Iris pigment epithelial cell (primary cell): ENCODE measurements at regions not wholly inside any gene's neighbourhood (a gene's known extent, or its start where the extent isn't known, plus 50 kb on each side); places are given as distances from the start of the nearest gene placed in this dataset.
A peak's percentile ranks its signal among the peaks of the same experiment; 100 is the strongest.
"Not testable (repeated sequence)": the region's sequence is repeated elsewhere in the genome, so short reads cannot be mapped to it uniquely, and the experiment has no call there.

Experiments used
- DNase-seq: peaks from one replicate; pipeline ENCODE4 v3.0.0-alpha.2; 2011; ENCODE audit warnings: low read depth

DNA sequence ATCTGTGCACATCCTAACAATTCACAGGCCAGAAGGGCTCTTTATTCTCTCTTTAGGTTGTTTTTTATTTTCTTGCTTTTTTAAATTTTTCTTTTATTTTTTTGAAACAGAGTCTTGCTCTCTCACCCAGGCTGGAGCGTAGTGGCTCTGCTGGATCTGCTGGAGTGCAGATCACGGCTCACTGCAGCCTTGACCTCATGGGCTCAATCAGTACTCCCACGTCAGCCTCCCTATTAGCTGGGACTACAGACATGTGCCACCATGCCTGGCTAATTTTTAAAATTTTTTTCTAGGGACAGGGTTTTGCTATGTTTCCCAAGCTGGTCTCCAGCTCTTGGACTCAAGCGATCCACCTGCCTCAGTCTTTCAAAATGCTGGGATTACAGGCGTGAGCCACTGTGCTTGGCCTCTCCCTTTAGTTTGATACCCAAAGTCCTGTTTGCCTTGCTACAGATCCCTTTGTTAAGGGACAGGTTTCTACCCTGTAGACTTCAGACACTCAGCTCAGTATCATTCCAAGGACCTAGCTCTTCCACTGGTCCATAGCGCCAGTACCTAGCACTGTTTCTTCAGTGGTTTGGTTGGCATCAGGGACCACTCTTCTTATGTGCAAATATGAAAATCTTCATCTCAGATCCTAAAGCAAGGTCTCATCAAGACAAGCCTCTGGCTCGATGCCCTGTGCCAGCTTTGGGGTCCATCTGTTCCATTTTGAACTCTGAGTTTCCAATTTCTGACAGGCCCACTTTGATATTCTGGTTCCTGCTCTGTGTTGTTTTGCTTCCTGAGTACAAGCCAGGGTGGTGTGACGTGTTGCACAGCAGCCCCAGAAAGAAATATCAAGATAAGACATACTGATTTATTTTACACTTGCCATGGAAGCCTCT is 211.7 kb downstream of the FAT3 start:
- no peak for DNase-seq

DNA sequence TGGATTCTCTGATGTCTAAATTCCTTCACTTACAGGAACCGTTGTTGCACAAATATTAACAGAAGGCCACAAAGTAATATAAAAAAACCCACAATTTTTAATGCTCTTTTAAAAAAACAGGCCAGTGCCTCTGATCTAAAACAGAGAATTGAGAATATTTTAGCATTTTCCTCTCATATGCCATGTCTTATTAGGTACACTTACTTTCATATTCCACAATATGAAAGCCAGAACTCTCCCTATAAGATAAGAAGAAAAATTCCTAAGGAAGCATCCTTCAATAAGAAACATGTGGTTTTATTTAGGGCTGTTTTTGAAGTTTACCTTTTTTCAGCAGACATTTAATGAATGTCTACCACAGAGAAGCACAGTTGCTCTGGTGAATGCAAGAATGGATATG is 214.5 kb downstream of the FAT3 start:
- no peak for DNase-seq

DNA sequence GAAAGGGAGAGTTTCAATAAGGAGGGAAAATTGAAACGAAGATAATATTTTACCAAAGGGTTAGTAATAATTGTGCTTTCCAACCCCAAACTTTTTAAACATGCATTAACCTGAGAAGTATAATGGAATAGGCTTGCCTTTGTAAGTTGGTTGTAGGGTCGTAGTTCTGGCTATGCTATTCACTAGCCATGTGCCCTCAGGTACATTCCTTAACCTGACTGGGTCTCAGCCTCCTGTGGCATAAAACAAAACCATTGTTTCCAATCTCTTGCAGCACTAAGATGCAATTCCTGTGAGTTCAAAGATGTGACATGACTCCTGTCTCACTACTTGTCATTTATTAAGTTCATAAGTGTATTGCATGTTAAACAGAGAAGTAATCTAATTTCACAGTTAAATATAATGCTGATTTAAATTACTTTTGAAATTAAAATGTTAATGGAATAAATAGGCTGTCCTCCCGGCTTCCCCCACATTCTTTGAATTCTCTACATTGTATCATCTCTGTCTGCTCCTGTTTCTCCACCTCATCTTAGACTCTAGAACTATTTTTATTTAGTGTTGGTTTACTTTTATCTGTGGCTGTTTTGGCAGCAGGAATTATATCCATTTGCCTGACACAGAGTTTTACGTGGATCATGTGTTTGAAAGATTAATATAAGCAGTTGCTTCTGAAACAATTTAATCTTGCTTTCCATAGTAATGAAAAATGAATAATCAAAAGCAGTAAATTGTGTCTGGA is 216.3 kb downstream of the FAT3 start:
- DNase-seq = no peak

DNA sequence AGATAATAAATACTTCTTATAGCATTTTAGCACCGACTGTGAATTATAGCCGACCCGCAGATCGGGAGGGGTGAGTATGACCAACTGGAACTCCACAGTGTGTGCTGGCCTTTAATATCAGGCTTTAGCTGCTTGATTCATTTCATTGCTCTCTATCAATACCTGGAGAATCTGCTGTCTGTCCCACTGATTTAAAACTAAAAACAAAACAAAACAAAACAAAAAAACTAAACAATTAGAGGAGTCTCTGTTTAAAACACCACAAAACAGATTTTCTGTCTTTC is 216.8 kb downstream of the FAT3 start:
- no peak for DNase-seq

DNA sequence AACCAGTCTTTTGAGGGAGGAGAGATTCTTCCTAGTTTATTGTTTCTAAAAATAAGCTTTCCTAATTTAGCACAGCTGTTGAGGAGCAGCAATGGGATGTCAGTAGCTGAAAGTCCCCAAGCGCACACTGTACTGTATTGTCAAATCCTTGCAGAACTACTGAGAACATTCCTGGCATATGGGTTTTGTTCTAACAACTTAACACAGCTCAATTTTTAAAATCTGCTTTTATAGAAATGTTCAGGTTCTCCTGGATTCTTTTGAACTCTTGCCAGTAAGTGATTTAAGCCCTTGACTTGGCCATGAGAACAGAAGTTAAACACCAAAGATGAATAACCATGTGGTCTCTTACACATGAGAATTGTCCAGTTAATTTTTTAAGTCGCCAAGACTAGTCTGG is 218.6 kb downstream of the FAT3 start:
- no peak for DNase-seq

DNA sequence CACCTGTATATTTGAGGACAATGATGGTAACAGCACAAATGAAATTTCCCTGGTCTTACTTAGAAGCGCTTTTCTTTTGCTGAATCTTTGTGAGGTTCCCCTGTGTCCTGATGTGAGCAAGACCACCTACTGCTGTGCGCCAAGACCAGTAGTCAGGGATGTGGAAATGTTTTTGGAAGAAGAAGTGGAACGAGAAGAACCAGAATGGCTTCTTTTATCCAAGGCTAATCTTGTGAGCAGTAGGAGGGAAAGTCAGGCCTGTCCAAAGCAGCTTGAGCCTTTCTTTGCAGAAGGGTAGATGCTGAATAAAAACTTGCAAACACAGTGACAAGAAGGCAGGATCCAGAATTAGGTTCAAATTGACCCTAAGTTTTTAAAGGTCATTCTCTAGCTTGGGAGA is 223.0 kb downstream of the FAT3 start:
- no peak for DNase-seq

DNA sequence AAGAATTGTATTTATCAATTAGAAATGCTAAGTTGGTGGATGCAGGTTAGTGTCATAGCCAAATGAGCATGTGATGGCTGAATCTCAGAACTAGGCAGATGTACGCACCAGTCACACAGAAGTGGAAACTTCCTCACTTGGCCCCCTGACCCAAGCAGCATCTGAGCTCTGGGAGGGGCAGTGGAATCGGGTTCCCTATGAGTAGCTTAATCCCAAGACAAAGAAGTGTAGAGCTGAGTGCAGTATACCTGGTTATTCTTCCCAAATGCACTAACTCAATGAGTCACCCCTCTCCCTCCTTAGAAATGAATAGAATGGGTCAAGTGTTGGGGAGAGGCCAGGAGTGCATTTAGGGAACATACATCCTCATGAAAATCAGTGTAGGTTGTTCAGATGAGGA is 224.6 kb downstream of the FAT3 start:
- no peak for DNase-seq

DNA sequence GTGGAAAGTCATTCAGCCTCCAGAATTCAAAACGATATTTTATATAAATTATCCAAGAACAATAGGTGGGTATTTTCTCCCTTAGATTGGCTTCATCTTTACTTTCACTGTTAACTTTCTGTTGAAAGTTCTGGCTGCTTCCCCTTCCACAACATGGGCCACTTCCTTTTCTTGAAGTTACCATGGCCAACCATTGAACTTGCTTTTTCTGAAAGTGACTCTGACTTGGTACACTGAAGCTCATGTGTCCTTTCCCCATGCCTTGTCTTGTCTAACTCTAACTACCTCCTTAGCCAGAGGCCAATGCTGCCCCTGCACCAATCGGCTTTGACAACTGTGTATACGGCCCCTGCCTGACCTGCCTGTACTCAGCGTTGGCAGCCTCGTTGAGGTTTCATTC is 225.2 kb downstream of the FAT3 start:
- no peak for DNase-seq

DNA sequence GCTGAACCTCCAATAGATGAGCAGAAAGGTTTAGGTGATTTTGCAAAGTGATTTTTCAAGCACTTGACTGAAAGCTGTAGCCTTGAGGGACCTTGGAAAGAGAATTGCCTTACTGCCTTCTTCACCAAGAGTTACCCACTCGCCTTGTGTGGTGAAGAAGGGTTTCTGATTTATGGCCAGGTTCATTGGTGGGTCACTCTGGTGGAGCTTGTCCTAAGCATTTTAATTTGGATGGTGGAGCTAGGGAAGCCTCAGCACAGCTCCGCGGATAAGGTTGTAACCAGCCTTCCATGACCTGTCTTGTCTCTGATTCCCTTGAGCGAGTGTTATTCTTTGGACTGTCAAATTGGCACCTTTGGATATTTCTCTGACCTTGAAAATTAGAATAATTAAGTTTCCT is 226.4 kb downstream of the FAT3 start:
- no peak for DNase-seq

DNA sequence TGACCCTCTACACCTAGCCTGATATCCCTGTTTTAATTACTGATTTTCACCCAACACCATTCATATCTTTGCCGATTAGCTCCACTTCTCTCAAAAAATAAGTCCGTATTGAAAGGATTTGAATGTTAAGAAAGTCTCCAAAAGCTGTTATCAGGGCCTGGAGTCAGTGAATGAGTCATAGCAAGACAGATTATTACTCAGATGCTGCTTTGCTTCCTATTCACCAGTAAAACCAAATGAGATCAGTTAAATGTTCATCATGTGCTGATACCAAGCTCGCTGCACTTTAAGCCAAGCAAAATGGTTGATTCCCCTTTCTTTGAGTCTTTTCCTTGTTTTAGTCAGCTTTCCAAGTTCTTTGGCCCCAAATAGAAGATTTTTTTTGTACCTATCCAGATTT is 228.4 kb downstream of the FAT3 start:
- DNase-seq = peak; percentile 33

DNA sequence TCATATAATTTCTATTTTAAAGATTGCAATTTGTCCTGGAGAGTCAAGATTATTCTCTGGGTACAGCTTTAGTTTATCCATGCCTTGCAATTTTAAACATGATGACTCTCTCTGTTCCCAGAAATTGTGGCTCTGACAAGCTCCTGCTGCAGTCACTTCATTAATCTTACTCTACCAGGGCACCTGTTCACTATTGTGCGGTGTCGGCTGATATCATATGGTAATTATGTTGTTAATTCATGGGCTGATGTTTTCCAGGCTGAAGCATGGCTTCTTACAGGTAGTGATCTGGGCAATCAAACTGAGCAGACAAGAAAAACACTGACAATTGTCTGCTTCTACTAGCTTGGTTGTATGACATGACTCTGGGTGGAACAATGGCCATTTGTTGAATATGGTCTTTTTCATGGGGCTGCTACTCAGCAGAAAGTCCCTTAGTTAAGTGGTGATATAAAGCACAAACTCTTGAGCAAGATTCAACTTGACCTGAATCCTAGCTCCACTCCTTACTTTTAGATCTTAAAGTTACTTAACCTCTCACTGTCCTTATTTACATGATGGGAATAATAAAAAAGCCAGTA is 230.7 kb downstream of the FAT3 start:
- no peak for DNase-seq

DNA sequence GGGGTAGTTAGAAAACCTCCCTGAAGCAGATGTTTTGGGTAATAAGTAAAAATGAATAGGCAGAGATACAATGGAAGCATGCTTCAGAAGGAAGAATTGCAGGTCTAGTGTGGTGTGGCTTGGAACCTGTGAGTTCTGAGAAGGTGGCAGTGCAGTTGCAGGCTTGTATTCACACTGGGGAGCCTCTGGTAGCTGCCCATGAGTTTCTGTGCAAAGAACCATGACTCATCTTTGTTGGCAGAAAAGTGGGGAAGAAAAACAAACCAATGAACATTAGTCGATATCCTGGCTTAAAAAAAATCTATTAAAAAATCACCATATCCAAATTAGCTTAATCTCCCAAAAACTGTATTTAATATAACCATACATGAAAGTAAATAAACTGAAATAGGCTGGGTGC is 232.6 kb downstream of the FAT3 start:
- DNase-seq = peak; percentile 5

DNA sequence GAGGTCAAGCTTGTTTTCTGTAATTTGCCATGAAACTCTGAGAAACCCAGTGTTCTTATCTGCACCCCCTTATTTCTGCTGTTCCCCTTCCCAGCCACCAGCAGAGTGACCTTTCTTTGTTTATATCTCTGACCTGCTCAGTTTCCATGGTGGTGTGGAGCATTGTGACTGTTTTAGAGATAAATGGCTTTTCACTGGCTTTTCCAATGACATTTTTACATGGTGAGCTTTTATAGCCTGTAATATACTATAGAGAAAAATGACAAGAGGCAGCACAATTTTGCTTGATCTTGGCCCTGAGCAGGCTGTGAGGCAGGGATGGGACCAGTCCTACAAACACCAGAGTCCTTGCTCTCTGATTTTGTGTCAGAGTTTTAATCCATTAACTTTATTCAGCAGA is 233.9 kb downstream of the FAT3 start:
- DNase-seq = no peak

DNA sequence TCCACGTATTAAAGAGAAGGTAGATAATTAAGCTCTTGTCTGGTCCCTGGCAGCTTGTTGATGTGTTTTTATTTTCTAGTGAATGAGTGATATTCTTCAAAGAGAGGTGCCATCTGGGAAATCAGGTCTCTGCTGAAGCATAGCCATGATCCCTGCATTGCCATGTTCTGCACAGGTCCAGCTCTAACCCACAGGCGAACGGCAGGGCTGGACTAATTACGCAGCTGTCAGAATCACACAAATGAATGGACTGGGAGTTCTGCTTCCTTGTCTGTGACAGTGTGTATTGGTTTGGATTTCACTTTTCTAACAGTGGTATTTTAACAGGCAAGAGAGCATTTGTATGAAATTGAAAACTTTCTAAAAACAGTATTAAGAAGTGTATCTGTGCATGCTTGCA is 235.6 kb downstream of the FAT3 start:
- DNase-seq = no peak

DNA sequence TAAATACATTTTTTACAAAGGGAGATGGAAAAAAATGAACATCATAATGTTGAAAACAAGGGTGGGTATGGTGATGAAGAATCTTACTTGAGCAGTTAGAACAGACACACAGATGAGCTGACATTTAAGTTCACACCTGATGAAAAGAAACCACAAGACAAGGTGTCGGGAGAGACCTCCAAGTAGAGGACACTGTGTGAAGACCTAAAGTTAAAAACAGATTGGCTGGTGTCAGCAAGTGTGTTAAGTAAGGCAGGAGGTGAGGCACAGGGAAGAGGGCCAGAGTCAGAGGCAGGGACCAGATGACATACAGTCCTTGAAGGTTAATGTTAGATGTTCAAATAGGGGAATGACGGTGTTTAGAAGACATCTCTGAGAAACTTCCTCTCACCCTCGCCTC is 236.8 kb downstream of the FAT3 start:
- no peak for DNase-seq

DNA sequence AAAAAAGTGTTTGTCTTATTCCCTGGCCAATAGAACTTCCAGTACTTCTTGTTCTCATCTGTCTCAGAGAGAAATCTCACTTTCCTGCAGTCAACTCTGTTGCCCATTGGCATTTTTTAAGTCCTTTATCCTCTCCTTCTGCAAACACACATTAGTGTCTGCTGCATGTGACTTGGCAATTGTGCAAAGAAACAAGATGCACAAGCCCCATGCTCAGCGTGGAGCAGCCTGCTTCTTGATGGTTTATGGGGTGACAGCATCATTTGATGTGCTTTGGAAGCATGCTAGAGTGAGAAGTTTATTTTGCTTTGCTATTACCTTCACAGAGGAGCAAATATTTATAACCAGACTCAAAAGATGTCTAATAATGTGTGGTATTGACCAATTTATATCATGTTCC is 238.2 kb downstream of the FAT3 start:
- DNase-seq = no peak

DNA sequence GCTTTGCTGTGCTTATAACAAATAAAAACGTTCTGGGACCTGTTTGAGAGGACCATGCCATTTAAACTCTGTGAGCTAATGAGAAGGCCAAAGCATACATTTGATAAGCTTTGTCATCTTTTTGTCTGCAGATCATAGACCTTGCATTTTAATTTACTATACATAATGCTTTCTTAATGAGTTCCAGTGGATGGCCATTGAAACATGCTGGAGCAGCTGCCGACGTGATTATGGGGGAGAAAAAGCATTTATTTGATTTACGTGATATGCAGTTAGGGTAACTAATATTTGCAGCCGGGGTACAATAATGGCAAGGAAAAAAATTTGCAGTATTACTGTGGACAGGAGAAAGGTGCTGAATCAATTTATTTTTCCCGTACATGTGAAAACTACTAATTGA is 240.2 kb downstream of the FAT3 start:
- no peak for DNase-seq

DNA sequence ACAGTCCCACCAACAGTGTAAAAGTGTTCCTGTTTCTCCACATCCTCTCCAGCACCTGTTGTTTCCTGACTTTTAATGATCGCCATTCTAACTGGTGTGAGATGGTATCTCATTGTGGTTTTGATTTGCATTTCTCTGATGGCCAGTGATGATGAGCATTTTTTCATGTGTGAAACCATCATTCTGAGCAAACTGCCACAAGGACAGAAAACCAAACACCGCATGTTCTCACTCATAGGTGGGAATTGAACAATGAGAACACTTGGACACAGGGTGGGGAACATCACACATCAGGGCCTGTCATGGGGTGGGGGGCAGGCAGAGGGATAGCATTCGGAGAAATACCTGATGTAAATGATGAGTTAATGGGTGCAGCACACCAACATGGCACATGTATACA is 240.8 kb downstream of the FAT3 start:
- not testable (repeated sequence) for DNase-seq

DNA sequence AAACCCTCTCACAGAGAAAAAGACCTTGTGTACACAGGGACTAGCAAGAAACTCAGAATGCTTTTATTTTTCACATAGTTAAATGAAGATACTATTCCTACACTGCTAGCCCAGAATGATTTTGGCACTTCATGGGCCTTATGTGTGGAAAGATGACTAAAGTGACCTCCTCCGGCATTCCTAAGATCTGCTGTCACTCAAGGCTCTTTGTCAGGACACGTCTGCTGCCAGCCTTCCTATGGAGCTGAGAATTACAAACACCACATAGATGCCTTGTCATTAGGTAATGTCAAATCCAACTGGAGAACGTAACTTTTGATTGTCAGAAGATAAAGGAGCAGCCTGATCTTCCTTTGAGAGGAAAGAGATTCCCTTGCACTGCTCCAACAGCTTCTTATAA is 249.1 kb downstream of the FAT3 start:
- no peak for DNase-seq

DNA sequence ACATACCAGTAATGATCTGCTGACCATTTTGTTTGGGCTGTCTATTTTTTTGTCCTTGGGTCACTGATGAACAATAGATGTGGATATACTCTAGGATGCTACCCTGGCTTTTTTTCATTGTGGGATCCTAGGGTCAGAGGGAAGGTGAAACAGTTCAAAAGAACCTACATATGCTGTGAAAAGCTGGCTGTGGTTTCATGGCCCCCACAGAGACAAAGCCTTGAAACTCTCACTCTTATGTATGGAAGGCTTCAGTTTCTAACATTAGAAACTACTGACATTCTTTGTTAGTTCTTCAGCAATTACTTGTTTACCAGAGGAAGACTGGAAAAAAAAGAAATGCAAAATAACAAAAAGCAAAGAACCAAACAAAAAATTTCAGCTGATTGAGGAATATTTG is 250.7 kb downstream of the FAT3 start:
- no peak for DNase-seq

DNA sequence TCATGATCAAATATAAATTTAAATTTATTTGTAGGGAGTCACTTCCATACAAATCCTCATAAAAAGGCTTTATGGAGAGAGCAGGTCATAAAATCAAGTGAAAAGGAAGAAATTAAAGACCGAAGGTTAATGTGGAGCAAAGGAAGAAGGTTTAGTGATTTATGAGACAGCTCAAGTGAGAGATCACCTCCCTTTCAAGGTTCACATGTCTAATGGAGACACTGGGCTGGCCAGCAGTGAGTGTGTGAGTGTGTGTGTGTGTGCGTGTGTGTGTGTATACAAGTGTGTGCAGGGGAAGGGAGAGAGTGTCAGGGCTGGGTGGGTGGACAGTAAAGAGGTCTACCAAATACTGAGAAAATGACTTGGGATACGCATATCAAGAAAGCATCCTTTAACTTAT is 251.2 kb downstream of the FAT3 start:
- no peak for DNase-seq

DNA sequence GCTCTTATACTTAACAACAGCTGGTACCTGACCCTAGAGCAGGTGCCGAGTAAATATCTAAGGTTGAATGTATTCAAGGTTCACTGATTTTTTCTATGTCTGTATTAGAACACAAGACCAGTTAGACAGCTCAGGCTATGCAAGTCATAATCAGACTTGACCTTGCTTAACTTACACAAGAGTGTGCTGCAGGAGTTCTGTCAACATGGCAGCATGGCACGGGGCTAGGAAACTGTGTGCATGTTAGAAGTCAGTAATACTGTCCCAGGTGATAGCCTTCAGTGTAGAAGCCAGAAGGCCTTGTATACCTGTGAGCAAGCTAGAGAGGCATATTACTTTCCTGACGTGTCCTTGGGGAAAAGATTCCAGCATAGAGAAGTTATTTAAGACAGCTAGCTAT is 253.1 kb downstream of the FAT3 start:
- DNase-seq = no peak

DNA sequence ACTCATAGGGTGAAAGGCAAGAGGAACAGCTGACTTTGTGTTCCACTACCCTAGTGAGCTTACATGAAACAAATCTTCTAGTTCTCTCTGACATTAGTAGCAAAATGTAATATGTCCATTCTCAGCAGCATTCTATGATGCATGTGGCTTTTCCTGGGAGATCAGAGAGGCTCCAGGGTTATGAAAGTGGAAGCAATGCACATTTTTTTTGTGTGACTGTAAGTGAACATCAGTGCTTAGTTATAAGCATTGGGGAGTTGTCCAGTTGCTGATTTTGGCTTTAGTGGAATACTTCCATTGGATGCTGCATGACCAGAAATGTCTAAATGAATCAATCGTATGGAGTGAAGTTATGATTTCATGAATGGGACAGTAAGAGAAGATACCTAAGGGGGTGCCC is 255.9 kb downstream of the FAT3 start:
- peak; percentile 0 for DNase-seq
